Pancreas (tissue), 10 donors: ENCODE measurements at regions not wholly inside any gene's neighbourhood (a gene's known extent, or its start where the extent isn't known, plus 50 kb on each side); places are given as distances from the start of the nearest gene placed in this dataset.
A peak's percentile ranks its signal among the peaks of the same experiment; 100 is the strongest.

Experiments
- ATAC-seq, 4 donors: fragments of 200-7000 bp; cut with Tn5 transposase; one replicate each; pipeline versions ENCODE4 v1.8.0 to v1.9.1; 2020; ENCODE audit warnings: mild to moderate bottlenecking in 4 of 4, moderate library complexity in 4 of 4
- DNase-seq, 6 donors: peaks; one replicate each; pipeline ENCODE4 v3.0.0-alpha.2; 2020
- FAIRE-seq: peaks from 2 replicates; lab custom pipeline; 2012; peaks lifted over from hg19 to GRCh38; lab: Jason Lieb, UNC
- H3K27ac ChIP-seq, 4 donors: fragments of 200-600 bp; sonication (generic); 1 replicate in 3 of 4; 2 replicates in 1 of 4; pipeline versions ENCODE4 v1.5.0 to v1.8.0; 2020
- H3K27me3 ChIP-seq, 4 donors: fragments of 200-600 bp; one replicate each; pipeline ENCODE4 v1.8.0; 2021
- H3K36me3 ChIP-seq, 3 donors: fragments of 200-600 bp; sonication (generic) in 1 of 3; one replicate each; pipeline versions ENCODE4 v1.5.0 to v1.8.0; 2020 to 2021
- H3K4me1 ChIP-seq, 3 donors: fragments of 200-600 bp; one replicate each; pipeline ENCODE4 v1.8.0; 2021
- H3K4me3 ChIP-seq, 4 donors: fragments of 200-600 bp; sonication (generic) in 2 of 4; one replicate each; pipeline versions ENCODE4 v1.5.0 to v1.8.0; 2020 to 2021
- H3K9me3 ChIP-seq, 4 donors: fragments of 200-600 bp; one replicate each; pipeline ENCODE4 v1.8.0; 2021
- CTCF ChIP-seq, 4 donors: fragments of 200-600 bp; sonication (generic) in 3 of 4; IDR thresholded peaks; one replicate each; pipeline versions ENCODE4 v1.5.0 to v1.8.0; 2021; ENCODE audit warnings: antibody characterized with exemption in 4 of 4
- WGBS, 2 donors: extraction: QIAGEN DNeasy Blood & Tissue Kit; methylation state at CpG; one replicate each; pipeline ENCODE4 v1.1.7; 2013; 5-methylcytosine and 5-hydroxymethylcytosine counted together
- intact Hi-C, 3 donors: fragments of 100-400 bp; cut with DNase I; formaldehyde crosslinking; loops; one replicate each; pipeline versions ENCODE4 v1.11.1 to v1.14.2; 2022
- donor health status: healthy with polysubstance abuse.
- donor health status: DM: no; HTN: no; CAD: no; lungs with moderate emphysema.
- donor health status: DM: no; HTN: no; CAD: no.
- donor health status: control.
- donor health status: control.
- donor health status: Bipolar disorder and iron deficiency.
- donor health status: DM: yes; HTN: yes; CAD: no.
- donor health status: DM: no; HTN: no; CAD: no.
- donor health status: DM: no; HTN: no; CAD: no.
- donor health status: DM: yes; HTN: yes; CAD: no.

- FAIRE-seq (no peak), ATAC-seq (no peak), DNase-seq (no peak)
- intact Hi-C loops: no loop called here
- Histone ChIP-seq H3K9me3 (no peaks in the 10 kb centered on the region), H3K27me3 (peaks cover 0 to 7% (median under 1%) of the 10 kb centered on the region in 4 donors), H3K27ac (no peak overlapping the region), H3K36me3 (no peaks in the 10 kb centered on the region), H3K4me1 (no peaks in the 10 kb centered on the region), H3K4me3 (no peak overlapping the region)
- WGBS, 2 donors: 48 to 49% methylated on average over 5 of the region's 5 CpGs
- TF ChIP-seq CTCF (IDR thresholded peaks at IDR 0.05): no peak
Measured at GRCh38 chr6:4447639-4448330, 312.4 kb upstream of the ECI2 start.

- Histone ChIP-seq H3K27me3 (peaks cover 0 to 7% (median 0%) of the 10 kb centered on the region in 4 donors), H3K9me3 (no peaks in the 10 kb centered on the region), H3K4me3 (no peak overlapping the region), H3K36me3 (no peaks in the 10 kb centered on the region), H3K4me1 (no peaks in the 10 kb centered on the region), H3K27ac (no peak overlapping the region)
- intact Hi-C loops: no loop called here
- ATAC-seq (peak in 1 of 4 donors; percentile 44), FAIRE-seq (no peak), DNase-seq (no peak)
- TF ChIP-seq CTCF (IDR thresholded peaks at IDR 0.05): no peak
- WGBS, 2 donors: 59 to 70% methylated on average over 8 of the region's 8 CpGs
Measured at GRCh38 chr6:4446982-4447381, 311.6 kb upstream of the ECI2 start.

GRCh38 chr6:4441981-4442434 lies 306.6 kb upstream of the ECI2 start:
- H3K9me3 ChIP-seq: no peaks in the 10 kb centered on the region
- H3K27me3 ChIP-seq: no peaks in the 10 kb centered on the region
- no peak for FAIRE-seq
- H3K27ac ChIP-seq: no peak overlapping the region
- ATAC-seq: no peak
- H3K4me3 ChIP-seq: no peak overlapping the region
- TF ChIP-seq CTCF (IDR thresholded peaks at IDR 0.05): no peak
- no peaks in the 10 kb centered on the region for H3K4me1 ChIP-seq
- no peak for DNase-seq
- intact Hi-C loops: no loop called here
- no peaks in the 10 kb centered on the region for H3K36me3 ChIP-seq

GRCh38 chr6:4439159-4439558 lies 303.8 kb upstream of the ECI2 start:
- WGBS, 2 donors: 12 to 43% methylated on average over 2 of the region's 2 CpGs
- H3K27ac ChIP-seq: no peak overlapping the region
- H3K4me1 ChIP-seq: no peaks in the 10 kb centered on the region
- DNase-seq: no peak
- FAIRE-seq: no peak
- H3K9me3 ChIP-seq: no peaks in the 10 kb centered on the region
- H3K4me3 ChIP-seq: no peak overlapping the region
- H3K36me3 ChIP-seq: no peaks in the 10 kb centered on the region
- H3K27me3 ChIP-seq: no peaks in the 10 kb centered on the region
- TF ChIP-seq CTCF (IDR thresholded peaks at IDR 0.05): no peak
- ATAC-seq: no peak
- intact Hi-C loops: no loop called here

- intact Hi-C loops: no loop called here
- Histone ChIP-seq H3K4me1 (no peaks in the 10 kb centered on the region), H3K4me3 (no peak overlapping the region), H3K36me3 (no peaks in the 10 kb centered on the region), H3K27me3 (no peaks in the 10 kb centered on the region), H3K27ac (no peak overlapping the region), H3K9me3 (no peaks in the 10 kb centered on the region)
- WGBS, 2 donors: 29 to 54% methylated on average over 1 of the region's 1 CpG
- FAIRE-seq (no peak), DNase-seq (no peak), ATAC-seq (no peak)
- TF ChIP-seq CTCF (IDR thresholded peaks at IDR 0.05): no peak
Measured at GRCh38 chr6:4437342-4437741, 302.0 kb upstream of the ECI2 start.
